ENCODE measurements at regions not wholly inside any gene's neighbourhood (a gene's known extent, or its start where the extent isn't known, plus 50 kb on each side); places are given as distances from the start of the nearest gene placed in this dataset.

DNA sequence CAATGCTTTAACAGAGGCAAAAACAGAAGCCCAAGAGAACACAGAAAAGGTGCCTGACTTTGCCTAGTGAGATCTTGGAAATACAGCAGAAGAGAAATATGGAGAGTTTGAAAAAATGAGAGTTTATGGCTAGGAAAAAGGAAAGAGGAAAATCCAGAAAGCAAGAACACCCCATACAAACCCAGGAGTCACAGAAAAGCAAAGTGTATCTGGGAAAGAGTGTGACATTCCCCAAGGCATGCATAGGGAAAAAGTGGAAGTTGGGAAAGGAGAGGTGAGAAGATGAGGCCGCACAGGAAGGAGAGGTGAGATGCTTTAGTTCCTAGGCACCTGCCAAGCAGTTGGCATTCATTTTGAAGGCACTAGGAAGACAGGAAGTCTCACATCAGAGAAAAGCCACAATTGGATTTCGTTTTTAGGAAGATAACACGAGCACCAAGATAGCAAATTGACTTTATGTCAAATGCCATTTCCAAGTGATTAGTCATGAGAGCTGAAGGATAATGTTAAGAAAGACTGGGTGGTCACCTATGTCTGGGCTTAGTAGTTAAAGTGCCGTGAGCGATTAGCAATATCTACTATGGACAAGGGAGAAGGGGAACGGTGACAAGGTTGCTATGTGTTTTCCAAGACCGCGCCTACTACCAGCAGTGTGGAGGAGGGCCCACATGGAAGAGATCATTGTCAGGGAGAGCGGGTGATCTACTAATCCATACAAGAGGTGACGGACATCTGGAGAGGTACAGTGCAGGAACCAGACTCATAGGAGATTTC lies 224.1 kb upstream of the PARD3B start:
- Histone ChIP-seq H3K27ac (ENCODE audit: low read depth) (no peak overlapping the region), H3K9me2 (ENCODE audit: insufficient read depth) (no peaks in the 10 kb centered on the region), H2AFZ (no peak overlapping the region), H3K4me1 (ENCODE audit: insufficient read depth) (0 out of 2 replicates have a peak, but pooled peaks cover 2% of the 10 kb centered on the region), H3K4me2 (no peak overlapping the region), H4K20me1 (replicated peaks; ENCODE audit: insufficient read depth) (no peaks in the 10 kb centered on the region), H3K4me3 (no peak overlapping the region), H3K79me2 (replicated peaks; ENCODE audit: insufficient read depth) (no peaks in the 10 kb centered on the region), H3F3A (replicated peaks; ENCODE audit: low read depth) (no peaks in the 10 kb centered on the region), H3K27me3 (ENCODE audit: insufficient read depth) (no peaks in the 10 kb centered on the region), H3K36me3 (ENCODE audit: insufficient read depth) (no peaks in the 10 kb centered on the region)
- Mint-ChIP-seq H3K9me3 (0 out of 3 replicates have a peak, but pooled peaks cover 4% of the 10 kb centered on the region), H3K4me3 (no peak overlapping the region), H3K27ac (no peak overlapping the region), H3K27me3 (ENCODE audit: insufficient read depth, low read depth, poor library complexity) (peaks cover 4% of the 10 kb centered on the region), H3K36me3 (ENCODE audit: low read depth) (no peaks in the 10 kb centered on the region), H3K4me1 (peaks cover 13% of the 10 kb centered on the region)
- TF ChIP-seq POLR2AphosphoS5 (IDR thresholded peaks at IDR 0.05; ENCODE audit: low read depth), result no peak
- no peak for TF ChIP-seq CTCF (conservative IDR thresholded peaks at IDR 0.05; ENCODE audit: low read depth in 2 of 2)
- TF ChIP-seq, protein P1, sequence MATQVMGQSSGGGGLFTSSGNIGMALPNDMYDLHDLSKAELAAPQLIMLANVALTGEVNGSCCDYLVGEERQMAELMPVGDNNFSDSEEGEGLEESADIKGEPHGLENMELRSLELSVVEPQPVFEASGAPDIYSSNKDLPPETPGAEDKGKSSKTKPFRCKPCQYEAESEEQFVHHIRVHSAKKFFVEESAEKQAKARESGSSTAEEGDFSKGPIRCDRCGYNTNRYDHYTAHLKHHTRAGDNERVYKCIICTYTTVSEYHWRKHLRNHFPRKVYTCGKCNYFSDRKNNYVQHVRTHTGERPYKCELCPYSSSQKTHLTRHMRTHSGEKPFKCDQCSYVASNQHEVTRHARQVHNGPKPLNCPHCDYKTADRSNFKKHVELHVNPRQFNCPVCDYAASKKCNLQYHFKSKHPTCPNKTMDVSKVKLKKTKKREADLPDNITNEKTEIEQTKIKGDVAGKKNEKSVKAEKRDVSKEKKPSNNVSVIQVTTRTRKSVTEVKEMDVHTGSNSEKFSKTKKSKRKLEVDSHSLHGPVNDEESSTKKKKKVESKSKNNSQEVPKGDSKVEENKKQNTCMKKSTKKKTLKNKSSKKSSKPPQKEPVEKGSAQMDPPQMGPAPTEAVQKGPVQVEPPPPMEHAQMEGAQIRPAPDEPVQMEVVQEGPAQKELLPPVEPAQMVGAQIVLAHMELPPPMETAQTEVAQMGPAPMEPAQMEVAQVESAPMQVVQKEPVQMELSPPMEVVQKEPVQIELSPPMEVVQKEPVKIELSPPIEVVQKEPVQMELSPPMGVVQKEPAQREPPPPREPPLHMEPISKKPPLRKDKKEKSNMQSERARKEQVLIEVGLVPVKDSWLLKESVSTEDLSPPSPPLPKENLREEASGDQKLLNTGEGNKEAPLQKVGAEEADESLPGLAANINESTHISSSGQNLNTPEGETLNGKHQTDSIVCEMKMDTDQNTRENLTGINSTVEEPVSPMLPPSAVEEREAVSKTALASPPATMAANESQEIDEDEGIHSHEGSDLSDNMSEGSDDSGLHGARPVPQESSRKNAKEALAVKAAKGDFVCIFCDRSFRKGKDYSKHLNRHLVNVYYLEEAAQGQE (IDR thresholded peaks at IDR 0.05; ENCODE audit: unreplicated experiment), result no peak
- no peak for TF ChIP-seq ZNF114 (CRISPR knock-in tag; IDR thresholded peaks at IDR 0.05)
- no peak for TF ChIP-seq STAT1 (IDR thresholded peaks at IDR 0.05; ENCODE audit: unreplicated experiment)
- TF ChIP-seq CREB1 (CRISPR knock-in tag; IDR thresholded peaks at IDR 0.05; ENCODE audit: low read depth), result no peak
- no peak for TF ChIP-seq ETS1 (IDR thresholded peaks at IDR 0.05)
- no peak for TF ChIP-seq EZH2 (IDR thresholded peaks at IDR 0.05; ENCODE audit: low read depth, unreplicated experiment)
- no peak for TF ChIP-seq EZH2phosphoT487 (IDR thresholded peaks at IDR 0.05; ENCODE audit: unreplicated experiment)
- no peak for TF ChIP-seq JUNB (IDR thresholded peaks at IDR 0.05; ENCODE audit: unreplicated experiment)
- no peak for TF ChIP-seq ZNF331 (CRISPR knock-in tag; IDR thresholded peaks at IDR 0.05; ENCODE audit: low read depth)
- TF ChIP-seq NANOG (IDR thresholded peaks at IDR 0.05; ENCODE audit: borderline replicate concordance), result no peak
- TF ChIP-seq ZNF462 (CRISPR knock-in tag; IDR thresholded peaks at IDR 0.05), result no peak
- no peak for DNase-seq (ENCODE audit: low spot score)
- ATAC-seq, result no peak

Measured in GM23338 (cell line).